Left colon (tissue), 2 donors: ENCODE measurements at regions not wholly inside any gene's neighbourhood (a gene's known extent, or its start where the extent isn't known, plus 50 kb on each side); places are given as distances from the start of the nearest gene placed in this dataset.

Experiments
- ATAC-seq: fragments of 200-7000 bp; cut with Tn5 transposase; one replicate; pipeline ENCODE4 v1.9.1; 2020; ENCODE audit warnings: mild to moderate bottlenecking, moderate library complexity
- DNase-seq, 2 donors: peaks; one replicate each; pipeline ENCODE4 v3.0.0-alpha.2; 2020
- intact Hi-C, 2 donors: fragments of 100-400 bp; cut with DNase I in 1 of 2; cut with micrococcal nuclease in 1 of 2; formaldehyde crosslinking; loops; one replicate each; pipeline versions ENCODE4 v1.11.2 to v1.14.0; 2022; cut with DNase I, micrococcal nuclease
- donor health status: DM: no; HTN: no; CAD: no.
- donor health status: DM: yes; HTN: yes; CAD: no.

DNA sequence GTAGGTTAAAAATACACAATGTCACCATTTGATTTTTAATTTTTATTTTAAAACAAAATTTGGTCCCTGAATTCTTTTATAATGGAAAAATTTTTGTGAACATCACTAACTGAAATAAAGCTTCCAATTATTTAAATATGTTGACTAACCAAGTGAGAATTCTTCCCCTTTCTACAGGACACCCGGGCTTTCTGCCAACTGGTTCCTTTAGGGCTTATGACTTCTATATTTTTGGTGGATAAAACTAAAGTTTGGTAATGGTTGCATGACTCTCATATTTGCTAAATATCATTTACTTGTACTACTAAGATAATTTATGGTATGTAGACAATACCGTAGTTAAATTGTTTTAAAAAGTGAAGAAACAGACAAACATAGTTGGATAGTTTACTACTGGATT is 291.0 kb upstream of the DOK6 start:
- intact Hi-C loops: no loop called here
- ATAC-seq (no peak), DNase-seq (no peak)

DNA sequence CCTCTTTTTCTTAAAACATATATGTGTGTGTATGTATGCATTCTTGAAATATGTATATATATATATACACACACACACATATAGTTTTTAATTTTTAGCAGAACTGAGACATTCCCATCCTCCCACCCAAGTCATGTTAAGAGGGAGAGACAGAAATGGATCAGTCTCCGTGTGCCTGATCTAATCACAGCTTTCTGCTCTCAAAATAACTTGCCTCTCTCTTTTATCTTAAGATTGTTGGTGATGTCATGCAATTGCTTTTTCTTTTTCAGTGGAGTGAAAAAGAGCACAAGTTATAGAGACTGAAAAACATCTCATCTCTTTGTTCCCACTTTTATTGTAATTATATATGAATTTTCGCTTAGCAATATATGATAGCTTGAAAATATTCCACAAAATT is 279.9 kb upstream of the DOK6 start:
- DNase-seq: no peak
- no peak for ATAC-seq
- intact Hi-C loops: no loop called here

GRCh38 chr18:69123421-69123820 is 277.3 kb upstream of the DOK6 start:
- no peak for ATAC-seq
- intact Hi-C loops: no loop called here
- DNase-seq: no peak

DNA sequence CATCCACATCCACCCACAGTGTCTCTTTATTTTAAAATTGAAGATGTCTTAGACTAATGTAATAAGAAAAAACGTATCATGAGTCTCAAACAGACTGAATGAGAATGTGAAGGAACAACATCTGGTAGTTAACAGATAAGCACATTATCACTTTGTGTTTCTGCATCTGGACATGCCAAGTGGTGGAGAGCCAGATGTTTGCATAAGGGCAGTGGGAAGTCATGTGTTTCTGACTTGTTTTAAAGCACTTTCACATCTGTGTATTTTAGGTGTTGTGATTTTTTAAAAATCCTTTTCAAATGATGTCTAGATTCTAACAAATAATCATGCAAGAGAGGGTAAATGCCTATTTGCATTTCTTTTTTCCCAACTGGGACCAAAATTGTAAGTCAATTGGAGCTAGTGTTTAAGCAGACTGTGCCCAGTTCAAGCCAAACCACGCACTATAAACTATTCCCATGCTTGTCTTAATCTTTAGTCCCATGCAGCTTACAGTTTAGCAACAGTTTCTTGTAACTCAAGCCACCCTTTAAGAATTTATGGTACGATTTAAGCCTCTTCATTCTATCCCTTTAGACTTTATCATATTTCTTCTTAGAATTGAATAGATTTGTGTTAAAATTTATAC is 272.7 kb upstream of the DOK6 start:
- ATAC-seq (no peak), DNase-seq (no peak)
- intact Hi-C loops: no loop called here

DNA sequence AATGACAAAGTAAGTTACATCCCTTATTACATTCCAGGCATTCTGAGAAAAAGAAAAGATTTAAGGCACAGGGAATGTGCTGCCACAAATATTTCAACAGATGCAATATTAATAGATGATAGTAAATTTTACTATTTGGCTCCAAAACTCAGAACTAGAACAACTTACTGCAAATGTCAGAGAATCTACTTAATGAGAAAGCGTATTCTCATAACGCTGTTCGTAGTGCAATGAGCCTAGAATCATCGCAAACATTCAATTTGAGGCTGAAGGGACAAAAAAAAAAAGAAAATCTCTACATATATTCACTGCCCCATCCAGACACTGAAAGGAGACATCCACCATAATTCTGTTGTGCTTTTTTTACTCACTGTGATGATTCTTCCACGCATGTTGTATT is 272.1 kb upstream of the DOK6 start:
- intact Hi-C loops: no loop called here
- ATAC-seq (no peak), DNase-seq (no peak)

DNA sequence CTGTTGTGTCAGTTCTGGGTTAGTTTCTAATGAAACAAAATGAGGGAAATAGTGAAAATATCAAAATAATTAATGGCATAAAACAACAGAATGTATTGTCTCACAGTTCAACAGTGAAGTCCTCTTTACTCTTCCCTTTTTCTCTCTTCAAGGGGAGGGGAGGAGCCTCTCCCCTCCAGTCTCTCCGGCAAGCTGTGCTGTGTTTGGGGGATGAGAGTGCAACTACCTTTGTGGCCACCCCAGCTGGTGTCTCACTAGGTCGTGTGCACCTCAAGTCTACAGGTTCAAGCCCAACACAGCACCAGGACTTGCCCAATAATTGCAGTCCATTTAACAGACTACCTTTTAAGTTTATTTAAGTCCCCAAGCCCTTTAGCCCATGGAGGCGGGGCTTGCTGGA is 271.7 kb upstream of the DOK6 start:
- intact Hi-C loops: no loop called here
- DNase-seq (no peak), ATAC-seq (no peak)

- DNase-seq (no peak), ATAC-seq (no peak)
- intact Hi-C loops: no loop called here
Observed at GRCh38 chr18:69138088-69138487, 262.6 kb upstream of the DOK6 start.

DNA sequence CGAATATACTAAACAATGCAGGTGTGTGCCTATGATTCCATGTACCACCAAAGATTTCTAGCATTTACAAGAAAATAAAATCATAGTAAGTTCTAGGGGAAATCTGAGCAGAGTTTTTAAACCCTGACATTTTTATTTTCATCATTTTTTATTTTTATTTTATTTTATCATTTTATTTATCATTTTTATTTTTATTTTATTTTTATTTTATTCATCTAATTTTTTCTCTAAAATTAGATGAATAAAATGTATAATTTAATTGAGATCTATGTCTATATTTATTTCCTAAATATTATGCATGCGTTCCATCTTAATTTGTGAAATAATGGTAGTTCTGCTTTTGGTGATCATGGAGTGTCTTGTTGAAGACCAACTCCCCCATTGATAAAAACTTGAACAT is 257.6 kb upstream of the DOK6 start:
- ATAC-seq: no peak
- intact Hi-C loops: no loop called here

GRCh38 chr18:69152436-69152835 is 248.3 kb upstream of the DOK6 start:
- ATAC-seq: no peak
- intact Hi-C loops: no loop called here

More for the DNA sequence above, 257.6 kb upstream of the DOK6 start:
- no peak for DNase-seq

DNA sequence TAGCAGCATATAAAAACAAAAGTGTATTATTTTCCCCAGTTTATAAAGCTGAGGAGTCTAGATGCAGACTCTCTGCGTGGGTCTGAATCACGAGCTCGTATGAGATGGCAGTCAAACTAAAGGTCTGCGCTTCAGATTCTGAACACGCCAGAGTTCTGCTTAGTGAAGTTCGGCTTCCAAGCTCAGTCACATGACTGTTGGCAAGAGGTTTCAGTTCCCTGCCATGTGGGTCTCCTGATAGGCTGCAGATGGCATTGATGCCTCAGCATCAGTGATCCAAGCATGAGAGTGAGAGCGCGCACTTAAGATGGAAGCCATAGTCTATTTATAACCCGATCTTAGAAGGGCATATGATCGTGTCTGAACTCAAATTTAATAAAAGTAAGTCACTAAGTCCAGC is 242.8 kb upstream of the DOK6 start:
- intact Hi-C loops: no loop called here
- ATAC-seq (no peak), DNase-seq (no peak)

More at GRCh38 chr18:69152436-69152835, 248.3 kb upstream of the DOK6 start:
- no peak for DNase-seq

GRCh38 chr18:69158944-69159343 is 241.7 kb upstream of the DOK6 start:
- intact Hi-C loops: no loop called here
- ATAC-seq (no peak), DNase-seq (no peak)

DNA sequence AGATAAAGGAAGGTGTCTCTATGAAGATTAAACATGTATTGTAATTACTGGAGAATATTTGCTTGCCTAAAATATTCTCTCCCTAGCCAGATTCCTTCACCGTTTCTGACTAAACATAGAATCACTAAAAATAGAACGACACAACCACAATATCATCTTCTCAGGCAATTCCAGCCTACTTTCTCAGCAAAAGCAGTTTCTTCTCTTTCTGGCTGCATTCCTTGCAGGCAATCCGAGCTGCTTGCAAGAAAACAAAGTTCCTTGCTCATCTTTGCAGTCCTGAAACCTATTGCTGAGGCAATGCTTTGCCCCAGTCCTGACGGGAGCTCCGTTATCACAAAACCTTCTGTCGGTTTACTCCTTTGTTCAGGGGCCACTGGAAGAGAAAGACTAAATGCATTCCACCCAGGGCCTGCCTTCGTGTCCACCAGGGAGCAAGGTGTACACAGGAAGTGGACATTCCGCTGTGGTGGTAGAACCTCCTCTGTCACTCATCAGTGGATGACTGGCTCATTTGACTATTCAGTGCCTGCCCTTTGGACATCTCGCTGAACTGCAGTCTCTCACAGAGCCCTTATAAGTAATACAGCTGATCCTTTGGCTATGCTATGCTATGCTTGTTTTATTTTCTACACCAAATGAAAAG is 239.2 kb upstream of the DOK6 start:
- intact Hi-C loops: no loop called here
- ATAC-seq: no peak
- DNase-seq: no peak

GRCh38 chr18:69162649-69163048 is 238.0 kb upstream of the DOK6 start:
- ATAC-seq: no peak
- intact Hi-C loops: no loop called here

DNA sequence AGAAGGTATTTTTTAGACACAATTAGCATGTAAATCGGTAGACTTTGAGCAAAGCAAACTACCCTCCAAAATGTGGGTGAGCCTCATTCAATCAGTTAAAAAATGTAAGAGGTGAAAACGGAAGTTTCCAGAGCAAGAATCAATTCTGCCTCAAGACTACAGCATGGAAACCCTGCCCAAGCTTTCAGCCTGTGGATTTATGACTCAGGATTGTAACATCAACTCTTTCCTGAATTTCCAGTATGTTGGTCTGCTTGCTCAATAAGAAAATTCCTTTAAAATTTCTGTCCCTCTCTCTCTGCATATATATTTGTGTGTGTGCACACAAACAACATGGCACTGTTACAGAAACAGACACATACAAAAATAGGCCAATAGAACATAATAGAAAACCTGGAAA is 228.6 kb upstream of the DOK6 start:
- no peak for ATAC-seq
- intact Hi-C loops: no loop called here
- DNase-seq: no peak

More at GRCh38 chr18:69162649-69163048, 238.0 kb upstream of the DOK6 start:
- DNase-seq: no peak

DNA sequence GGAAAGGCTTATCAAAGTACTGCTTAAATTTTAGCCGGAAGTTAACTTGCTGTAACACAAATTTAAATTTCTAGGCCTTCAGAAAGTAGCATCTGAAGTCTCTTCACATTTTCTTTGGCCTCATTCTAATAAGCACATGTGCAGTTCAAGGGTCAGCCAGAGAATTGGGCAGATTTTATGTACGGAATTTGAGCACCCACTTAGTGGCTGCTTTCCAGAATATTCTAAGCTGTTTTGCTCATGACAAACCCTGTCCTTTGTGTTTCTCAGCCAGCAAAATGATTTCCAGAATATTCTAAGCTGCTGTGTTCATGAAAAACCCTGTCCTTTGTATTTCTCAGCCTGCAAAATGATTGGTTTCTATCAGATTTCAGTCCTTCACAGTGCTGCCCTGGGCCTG is 225.0 kb upstream of the DOK6 start:
- DNase-seq (no peak), ATAC-seq (no peak)
- intact Hi-C loops: no loop called here

GRCh38 chr18:69176741-69177140 is 223.9 kb upstream of the DOK6 start:
- intact Hi-C loops: no loop called here
- DNase-seq (no peak), ATAC-seq (no peak)

- DNase-seq (no peak), ATAC-seq (no peak)
- intact Hi-C loops: no loop called here
Observed at GRCh38 chr18:69177702-69178101, 223.0 kb upstream of the DOK6 start.

DNA sequence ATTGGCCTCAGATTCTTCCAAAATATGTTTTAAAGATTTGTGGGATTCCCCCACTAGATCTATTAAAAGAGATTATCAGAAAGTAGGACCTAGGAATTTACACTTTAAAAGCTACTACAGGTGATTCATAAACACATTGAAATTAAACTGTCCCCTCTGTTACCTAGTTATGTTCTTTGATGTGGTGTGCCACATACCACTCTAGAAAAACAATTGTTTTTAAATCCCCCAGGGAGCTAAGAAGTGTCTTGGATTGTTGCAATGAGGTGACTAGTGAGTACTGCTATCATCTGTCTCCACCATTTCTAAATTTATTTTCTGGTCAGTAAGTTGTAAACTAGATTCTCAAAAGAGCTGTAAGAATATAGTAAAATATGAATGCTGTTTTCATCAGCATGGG is 214.5 kb upstream of the DOK6 start:
- DNase-seq: no peak
- ATAC-seq: no peak
- intact Hi-C loops: no loop called here

DNA sequence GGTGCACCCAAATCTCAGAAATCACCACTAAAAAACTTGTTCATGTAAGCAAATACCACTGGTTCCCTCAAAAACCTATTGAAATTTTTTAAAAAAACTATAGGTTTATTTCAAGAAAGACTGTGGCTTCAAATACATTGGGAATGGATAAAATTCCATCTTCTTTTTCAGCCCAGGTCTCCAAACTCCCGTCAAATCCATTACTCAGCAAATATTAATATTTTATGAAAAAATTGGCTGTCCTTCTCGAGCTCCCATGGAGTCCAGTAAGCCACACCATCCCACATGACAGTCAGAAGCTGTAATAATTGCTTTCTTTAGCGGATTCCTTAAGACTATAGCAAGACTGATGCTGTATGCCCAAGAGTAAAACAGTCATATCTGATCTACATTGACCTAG is 204.4 kb upstream of the DOK6 start:
- intact Hi-C loops: no loop called here
- DNase-seq (no peak), ATAC-seq (no peak)

- ATAC-seq (no peak), DNase-seq (no peak)
- intact Hi-C loops: no loop called here
Observed at GRCh38 chr18:69205925-69206324, 194.8 kb upstream of the DOK6 start.

DNA sequence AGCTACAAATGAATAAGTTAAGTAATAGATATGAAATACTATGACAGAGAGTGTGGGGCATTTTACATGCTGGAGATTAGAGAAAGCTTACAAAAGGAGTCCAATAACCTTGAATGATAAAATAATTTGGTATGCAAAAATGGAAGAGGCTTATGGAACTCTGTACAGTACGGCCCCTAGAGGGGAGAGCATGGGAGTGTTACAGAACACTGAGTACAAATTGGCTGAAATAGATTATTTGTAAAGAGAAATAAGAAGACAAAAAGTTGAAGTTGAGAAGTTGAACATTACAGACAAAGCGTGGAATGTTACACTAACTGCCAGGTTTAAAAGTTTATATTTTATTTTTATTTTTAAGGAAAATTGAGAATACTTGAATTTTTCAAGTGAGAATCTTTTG is 192.1 kb upstream of the DOK6 start:
- DNase-seq (no peak), ATAC-seq (no peak)
- intact Hi-C loops: no loop called here
